Muscle layer of colon (tissue), 2 donors: ENCODE measurements at regions not wholly inside any gene's neighbourhood (a gene's known extent, or its start where the extent isn't known, plus 50 kb on each side); places are given as distances from the start of the nearest gene placed in this dataset.
"Not testable (repeated sequence)": the region's sequence is repeated elsewhere in the genome, so short reads cannot be mapped to it uniquely, and the experiment has no call there.

Experiments
- H3K27ac ChIP-seq: one replicate; pipeline ENCODE4 v1.7.0; 2013; ENCODE audit warnings: low read depth, mild to moderate bottlenecking, low read length, moderate library complexity
- H3K27me3 ChIP-seq, 2 donors: one replicate each; pipeline ENCODE4 v1.7.0; 2013; ENCODE audit warnings: low read length in 2 of 2, mild to moderate bottlenecking in 2 of 2; ENCODE audit not compliant: insufficient read depth in 2 of 2, control insufficient read depth in 1 of 2
- H3K36me3 ChIP-seq: one replicate; pipeline ENCODE4 v1.7.0; 2013; ENCODE audit warnings: mild to moderate bottlenecking, low read length; ENCODE audit not compliant: insufficient read depth
- H3K4me1 ChIP-seq: one replicate; pipeline ENCODE4 v1.7.0; 2013; ENCODE audit warnings: mild to moderate bottlenecking, low read length; ENCODE audit not compliant: insufficient read depth
- H3K4me3 ChIP-seq, 2 donors: one replicate each; pipeline ENCODE4 v1.7.0; 2013; ENCODE audit warnings: low read length in 2 of 2, low read depth in 1 of 2, mild to moderate bottlenecking in 1 of 2, moderate library complexity in 1 of 2
- H3K9ac ChIP-seq: one replicate; pipeline ENCODE4 v1.7.0; 2013; ENCODE audit warnings: low read length
- H3K9me3 ChIP-seq: one replicate; pipeline ENCODE4 v1.7.0; 2013; ENCODE audit warnings: mild to moderate bottlenecking, low read length
- donor health status: abdominal sarcoma.
- donor health status: Adenocarcinoma of cecum.

- Histone ChIP-seq H3K9ac (no peak overlapping the region), H3K4me1 (no peaks in the 10 kb centered on the region), H3K27me3 (no peaks in the 10 kb centered on the region), H3K9me3 (no peaks in the 10 kb centered on the region), H3K4me3 (no peak overlapping the region), H3K27ac (no peak overlapping the region), H3K36me3 (no peaks in the 10 kb centered on the region)
These were observed 81.8 kb downstream of the MED10 start for GRCh38 chr5:6296524-6296923.

GRCh38 chr5:6291961-6292360 lies 86.4 kb downstream of the MED10 start:
- no peaks in the 10 kb centered on the region for H3K27me3 ChIP-seq
- H3K4me3 ChIP-seq, result no peak overlapping the region
- no peaks in the 10 kb centered on the region for H3K4me1 ChIP-seq
- H3K9me3 ChIP-seq, result no peaks in the 10 kb centered on the region
- no peak overlapping the region for H3K27ac ChIP-seq
- H3K9ac ChIP-seq, result no peak overlapping the region
- H3K36me3 ChIP-seq, result no peaks in the 10 kb centered on the region

GRCh38 chr5:6289239-6289638 lies 89.1 kb downstream of the MED10 start:
- Histone ChIP-seq H3K4me1 (no peaks in the 10 kb centered on the region), H3K9ac (no peak overlapping the region), H3K36me3 (no peaks in the 10 kb centered on the region), H3K4me3 (no peak overlapping the region), H3K27me3 (no peaks in the 10 kb centered on the region), H3K27ac (no peak overlapping the region), H3K9me3 (no peaks in the 10 kb centered on the region)

GRCh38 chr5:6287176-6287575 lies 91.2 kb downstream of the MED10 start:
- Histone ChIP-seq H3K9me3 (no peaks in the 10 kb centered on the region), H3K4me3 (no peak overlapping the region), H3K9ac (no peak overlapping the region), H3K27ac (no peak overlapping the region), H3K27me3 (no peaks in the 10 kb centered on the region), H3K4me1 (no peaks in the 10 kb centered on the region), H3K36me3 (no peaks in the 10 kb centered on the region)

- Histone ChIP-seq H3K4me3 (no peak overlapping the region), H3K4me1 (no peaks in the 10 kb centered on the region), H3K27me3 (no peaks in the 10 kb centered on the region), H3K9ac (no peak overlapping the region), H3K36me3 (no peaks in the 10 kb centered on the region), H3K9me3 (no peaks in the 10 kb centered on the region), H3K27ac (no peak overlapping the region)
These were observed 91.9 kb downstream of the MED10 start for GRCh38 chr5:6286404-6286803.

GRCh38 chr5:6284491-6284890 lies 93.9 kb downstream of the MED10 start:
- not testable (repeated sequence) for H3K36me3 ChIP-seq, H3K27ac ChIP-seq, H3K4me1 ChIP-seq, H3K4me3 ChIP-seq, H3K9me3 ChIP-seq, H3K9ac ChIP-seq, H3K27me3 ChIP-seq

- Histone ChIP-seq H3K27me3 (no peaks in the 10 kb centered on the region), H3K4me1 (no peaks in the 10 kb centered on the region)
These were observed 96.0 kb downstream of the MED10 start for GRCh38 chr5:6282352-6282751.

GRCh38 chr5:6281818-6282217 lies 96.5 kb downstream of the MED10 start:
- Histone ChIP-seq H3K27me3 (no peaks in the 10 kb centered on the region), H3K9ac (no peak overlapping the region), H3K4me1 (no peaks in the 10 kb centered on the region), H3K4me3 (no peak overlapping the region), H3K9me3 (no peaks in the 10 kb centered on the region), H3K27ac (no peak overlapping the region), H3K36me3 (no peaks in the 10 kb centered on the region)

More at GRCh38 chr5:6282352-6282751, 96.0 kb downstream of the MED10 start:
- H3K27ac ChIP-seq, result no peak overlapping the region
- H3K9me3 ChIP-seq, result no peaks in the 10 kb centered on the region
- no peaks in the 10 kb centered on the region for H3K36me3 ChIP-seq
- H3K4me3 ChIP-seq, result no peak overlapping the region
- no peak overlapping the region for H3K9ac ChIP-seq

- Histone ChIP-seq H3K27ac (no peak overlapping the region), H3K27me3 (no peaks in the 10 kb centered on the region), H3K4me3 (no peak overlapping the region), H3K9ac (no peak overlapping the region), H3K9me3 (no peaks in the 10 kb centered on the region), H3K4me1 (no peaks in the 10 kb centered on the region), H3K36me3 (no peaks in the 10 kb centered on the region)
These were observed 97.8 kb downstream of the MED10 start for GRCh38 chr5:6280425-6281100.

- Histone ChIP-seq H3K27me3 (no peaks in the 10 kb centered on the region), H3K9me3 (no peaks in the 10 kb centered on the region), H3K4me1 (no peaks in the 10 kb centered on the region), H3K36me3 (no peaks in the 10 kb centered on the region), H3K4me3 (no peak overlapping the region), H3K9ac (no peak overlapping the region), H3K27ac (no peak overlapping the region)
These were observed 98.7 kb downstream of the MED10 start for GRCh38 chr5:6279607-6280006.

GRCh38 chr5:6274846-6275543 lies 103.4 kb downstream of the MED10 start:
- Histone ChIP-seq H3K36me3 (no peaks in the 10 kb centered on the region), H3K9me3 (no peaks in the 10 kb centered on the region), H3K4me3 (no peak overlapping the region), H3K27ac (no peak overlapping the region), H3K4me1 (no peaks in the 10 kb centered on the region), H3K27me3 (no peaks in the 10 kb centered on the region), H3K9ac (no peak overlapping the region)

- H3K9ac ChIP-seq, result no peak overlapping the region
- no peaks in the 10 kb centered on the region for H3K27me3 ChIP-seq
- H3K4me3 ChIP-seq, result no peak overlapping the region
- H3K4me1 ChIP-seq, result no peaks in the 10 kb centered on the region
- H3K36me3 ChIP-seq, result no peaks in the 10 kb centered on the region
- no peaks in the 10 kb centered on the region for H3K9me3 ChIP-seq
- H3K27ac ChIP-seq, result no peak overlapping the region
These were observed 104.6 kb downstream of the MED10 start for GRCh38 chr5:6273749-6274148.
